ENCODE measurements at regions not wholly inside any gene's neighbourhood (a gene's known extent, or its start where the extent isn't known, plus 50 kb on each side); places are given as distances from the start of the nearest gene placed in this dataset.

DNA sequence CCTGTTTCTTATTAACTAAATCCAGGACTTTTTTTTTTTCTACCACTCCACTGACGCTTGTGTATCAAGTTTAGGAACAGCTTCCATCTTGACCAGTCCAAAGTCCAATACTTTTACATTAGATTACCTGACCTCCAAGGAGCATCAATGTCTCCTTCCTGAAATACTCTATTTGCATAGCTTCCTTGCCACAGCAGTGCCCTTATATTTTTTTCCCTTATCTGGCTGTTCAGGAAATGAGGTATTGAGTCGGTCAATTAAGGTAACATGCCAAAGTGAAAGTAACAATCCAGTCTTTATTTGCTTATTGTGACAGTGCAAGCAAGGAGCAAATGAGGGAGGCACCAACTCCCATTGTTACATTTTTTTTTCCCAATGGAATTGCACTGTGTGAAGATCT lies 730.8 kb upstream of the NDST4 start:
- H3K4me3 Mint-ChIP-seq = no peak overlapping the region
- no peak overlapping the region for H3K27ac Mint-ChIP-seq
- no peaks in the 10 kb centered on the region for H3K27me3 Mint-ChIP-seq (ENCODE audit: low read depth)
- peaks cover under 1% of the 10 kb centered on the region for H3K36me3 Mint-ChIP-seq
- no peak for TF ChIP-seq CTCF (IDR thresholded peaks at IDR 0.05; ENCODE audit: unreplicated experiment)
- H3K9me3 Mint-ChIP-seq = peaks cover 5% of the 10 kb centered on the region
- no peak for DNase-seq (ENCODE audit: low spot score in 2 of 2, unreplicated experiment in 2 of 2)
- peaks cover 2% of the 10 kb centered on the region for H3K4me1 Mint-ChIP-seq

- Mint-ChIP-seq H3K9me3 (peaks cover 26% of the 10 kb centered on the region), H3K4me1 (peaks cover 2% of the 10 kb centered on the region), H3K27me3 (ENCODE audit: low read depth) (no peaks in the 10 kb centered on the region), H3K4me3 (no peak overlapping the region), H3K27ac (no peak overlapping the region), H3K36me3 (peaks cover 3% of the 10 kb centered on the region)
- no peak for TF ChIP-seq CTCF (IDR thresholded peaks at IDR 0.05; ENCODE audit: unreplicated experiment)
- no peak for DNase-seq (ENCODE audit: low spot score in 2 of 2, unreplicated experiment in 2 of 2)
Observed at GRCh38 chr4:115841871-115842270, 728.5 kb upstream of the NDST4 start.

- Mint-ChIP-seq H3K4me3 (no peak overlapping the region), H3K27ac (no peak overlapping the region), H3K9me3 (peaks cover 48% of the 10 kb centered on the region), H3K36me3 (peaks cover 6% of the 10 kb centered on the region), H3K27me3 (ENCODE audit: low read depth) (no peaks in the 10 kb centered on the region), H3K4me1 (no peaks in the 10 kb centered on the region)
- TF ChIP-seq CTCF (IDR thresholded peaks at IDR 0.05; ENCODE audit: unreplicated experiment) = no peak
- DNase-seq (ENCODE audit: low spot score in 2 of 2, unreplicated experiment in 2 of 2) = no peak
Observed at GRCh38 chr4:115834441-115834840, 721.0 kb upstream of the NDST4 start.

GRCh38 chr4:115824630-115825029 lies 711.2 kb upstream of the NDST4 start:
- peaks cover under 1% of the 10 kb centered on the region for H3K36me3 Mint-ChIP-seq
- DNase-seq (ENCODE audit: low spot score in 2 of 2, unreplicated experiment in 2 of 2) = no peak
- TF ChIP-seq CTCF (IDR thresholded peaks at IDR 0.05; ENCODE audit: unreplicated experiment) = no peak

GRCh38 chr4:115803825-115804224 lies 690.4 kb upstream of the NDST4 start:
- Mint-ChIP-seq H3K27me3 (ENCODE audit: low read depth) (no peaks in the 10 kb centered on the region), H3K27ac (no peak overlapping the region), H3K4me3 (no peak overlapping the region), H3K36me3 (peaks cover 2% of the 10 kb centered on the region), H3K4me1 (no peaks in the 10 kb centered on the region), H3K9me3 (peaks cover 7% of the 10 kb centered on the region)
- no peak for DNase-seq (ENCODE audit: low spot score in 2 of 2, unreplicated experiment in 2 of 2)
- no peak for TF ChIP-seq CTCF (IDR thresholded peaks at IDR 0.05; ENCODE audit: unreplicated experiment)

More at GRCh38 chr4:115824630-115825029, 711.2 kb upstream of the NDST4 start:
- no peak overlapping the region for H3K4me3 Mint-ChIP-seq
- H3K27ac Mint-ChIP-seq = no peak overlapping the region
- H3K9me3 Mint-ChIP-seq = peaks cover 25% of the 10 kb centered on the region
- no peaks in the 10 kb centered on the region for H3K27me3 Mint-ChIP-seq (ENCODE audit: low read depth)
- H3K4me1 Mint-ChIP-seq = no peaks in the 10 kb centered on the region

GRCh38 chr4:115790812-115791211 lies 677.4 kb upstream of the NDST4 start:
- no peak for DNase-seq (ENCODE audit: low spot score in 2 of 2, unreplicated experiment in 2 of 2)
- no peaks in the 10 kb centered on the region for H3K4me1 Mint-ChIP-seq
- no peak overlapping the region for H3K27ac Mint-ChIP-seq
- H3K9me3 Mint-ChIP-seq = peaks cover 15% of the 10 kb centered on the region
- H3K4me3 Mint-ChIP-seq = no peak overlapping the region
- H3K27me3 Mint-ChIP-seq (ENCODE audit: low read depth) = no peaks in the 10 kb centered on the region
- H3K36me3 Mint-ChIP-seq = no peaks in the 10 kb centered on the region
- TF ChIP-seq CTCF (IDR thresholded peaks at IDR 0.05; ENCODE audit: unreplicated experiment) = peak; percentile 37
